HG03175 (cell line): ENCODE measurements at regions not wholly inside any gene's neighbourhood (a gene's known extent, or its start where the extent isn't known, plus 50 kb on each side); places are given as distances from the start of the nearest gene placed in this dataset.
"Not testable (repeated sequence)": the region's sequence is repeated elsewhere in the genome, so short reads cannot be mapped to it uniquely, and the experiment has no call there.

ENCODE experiments used
- ATAC-seq: cut with Tn5 transposase; IDR thresholded peaks from one replicate; pipeline ENCODE4 v1.9.1; 2021; ENCODE audit warnings: mild to moderate bottlenecking, moderate library complexity; ENCODE audit not compliant: unreplicated experiment

GRCh38 chr10:33102071-33102470 lies 144.0 kb upstream of the ITGB1 start:
- ATAC-seq = no peak

GRCh38 chr10:33101392-33101787 lies 143.4 kb upstream of the ITGB1 start:
- ATAC-seq = no peak

GRCh38 chr10:33100781-33101391 lies 142.9 kb upstream of the ITGB1 start:
- ATAC-seq = no peak

GRCh38 chr10:33099748-33100147 lies 141.7 kb upstream of the ITGB1 start:
- ATAC-seq = no peak

GRCh38 chr10:33098951-33099663 lies 141.1 kb upstream of the ITGB1 start:
- ATAC-seq = no peak

- ATAC-seq = peak; percentile 82
Measured at GRCh38 chr10:33095867-33096815, 138.1 kb upstream of the ITGB1 start.

GRCh38 chr10:33094263-33095051 lies 136.4 kb upstream of the ITGB1 start:
- no peak for ATAC-seq

- no peak for ATAC-seq
Measured at GRCh38 chr10:33093362-33093761, 135.3 kb upstream of the ITGB1 start.

GRCh38 chr10:33092596-33092995 lies 134.6 kb upstream of the ITGB1 start:
- ATAC-seq = no peak

GRCh38 chr10:33091201-33091600 lies 133.2 kb upstream of the ITGB1 start:
- no peak for ATAC-seq

GRCh38 chr10:33088990-33089389 lies 131.0 kb upstream of the ITGB1 start:
- ATAC-seq = no peak

- no peak for ATAC-seq
Measured at GRCh38 chr10:33087922-33088321, 129.9 kb upstream of the ITGB1 start.

- ATAC-seq = no peak
Measured at GRCh38 chr10:33087152-33087551, 129.1 kb upstream of the ITGB1 start.

- no peak for ATAC-seq
Measured at GRCh38 chr10:33086100-33086499, 128.1 kb upstream of the ITGB1 start.

- no peak for ATAC-seq
Measured at GRCh38 chr10:33085313-33085833, 127.3 kb upstream of the ITGB1 start.

GRCh38 chr10:33084453-33084852 lies 126.4 kb upstream of the ITGB1 start:
- ATAC-seq = no peak

GRCh38 chr10:33082373-33082895 lies 124.4 kb upstream of the ITGB1 start:
- no peak for ATAC-seq

GRCh38 chr10:33080467-33080866 lies 122.4 kb upstream of the ITGB1 start:
- not testable (repeated sequence) for ATAC-seq

- ATAC-seq = no peak
Measured at GRCh38 chr10:33074443-33074842, 116.4 kb upstream of the ITGB1 start.
